HCT116 (cell line): ENCODE measurements at regions not wholly inside any gene's neighbourhood (a gene's known extent, or its start where the extent isn't known, plus 50 kb on each side); places are given as distances from the start of the nearest gene placed in this dataset.

Source experiments
- ATAC-seq: fragments of 200-7000 bp; cut with Tn5 transposase; 2 replicates; pipeline ENCODE4 v1.9.1; 2020; ENCODE audit warnings: mild to moderate bottlenecking, moderate library complexity
- BruUV-seq: library from RNA; stranded (reverse); fragments of 400-500 nt; replicated peaks from 2 replicates; lab custom pipeline; 2021; lab: Mats Ljungman, UMichigan
- CTCF ChIA-PET: fragments of 300-600 bp; sonication (Branson Sonifier 250); formaldehyde crosslinking; loops from one replicate; lab custom pipeline; 2021; ENCODE audit warnings: antibody characterized with exemption; lab: Charles Lee
- POLR2A ChIA-PET: fragments of 300-600, 350-600 bp; sonication (Branson Sonifier 250); formaldehyde crosslinking; loops from one replicate; lab custom pipeline; 2021; ENCODE audit warnings: antibody characterized with exemption; lab: Charles Lee
- RAD21 ChIA-PET, 2 experiments: fragments of 300-600 bp; sonication (Branson Sonifier 250); formaldehyde crosslinking; loops; one replicate each; lab custom pipeline; 2023; ENCODE audit warnings: low total read pairs in 2 of 2; ENCODE audit not compliant: uncharacterized antibody in 2 of 2, unreplicated experiment in 2 of 2, low non-redundant PET in 1 of 2; lab: Charles Lee
- DNase-seq: peaks from one replicate; pipeline ENCODE4 v3.0.0-alpha.2; 2010; ENCODE audit warnings: low read depth, low spot score
- H2AFZ ChIP-seq: fragments of 200-600 bp; shearing (Covaris generic), sonication (generic); 2 replicates; pipeline ENCODE4 v1.6.1; 2017; ENCODE audit warnings: low read depth, mixed run types, mixed read lengths, antibody characterized with exemption, low read length; ENCODE audit not compliant: poor library complexity, severe bottlenecking
- H3K27ac ChIP-seq: 2 replicates; pipeline ENCODE4 v1.5.1; 2012; ENCODE audit warnings: low read depth, low read length
- H3K27me3 ChIP-seq: fragments of 200-600 bp; sonication (generic); 2 replicates; pipeline ENCODE4 v1.6.1; 2016; ENCODE audit warnings: mixed run types, low read length, mixed read lengths; ENCODE audit not compliant: insufficient read depth
- H3K36me3 ChIP-seq, 2 experiments: fragments of 200-500 bp in 1 of 2; fragments of 200-600 bp in 1 of 2; sonication (Bioruptor generic) in 1 of 2; sonication (generic) in 1 of 2; 2 replicates each; pipeline versions ENCODE4 v1.5.1 to v1.6.1; 2014 to 2016; ENCODE audit warnings: low read length in 2 of 2, inconsistent platforms in 1 of 2, mixed read lengths in 1 of 2, mixed run types in 1 of 2; ENCODE audit not compliant: insufficient read depth in 2 of 2, control insufficient read depth in 1 of 2
- H3K4me1 ChIP-seq, 2 experiments: fragments of 200-600 bp in 1 of 2; sonication (generic) in 1 of 2; 2 replicates each; pipeline versions ENCODE4 v1.5.1 to v1.6.1; 2012 to 2017; ENCODE audit warnings: low read length in 2 of 2, inconsistent platforms in 1 of 2, mild to moderate bottlenecking in 1 of 2, mixed read lengths in 1 of 2, mixed run types in 1 of 2, moderate library complexity in 1 of 2; ENCODE audit not compliant: insufficient read depth in 2 of 2, control insufficient read depth in 1 of 2
- H3K4me2 ChIP-seq: fragments of 200-600 bp; sonication (generic); 2 replicates; pipeline ENCODE4 v1.6.1; 2017; ENCODE audit warnings: mixed run types, low read length, mixed read lengths
- H3K4me3 ChIP-seq, 2 experiments: fragments of 200-600 bp in 1 of 2; sonication (generic) in 1 of 2; replicated peaks in 1 of 2; 2 replicates each; pipeline ENCODE4 v1.5.1; 2011 to 2016; ENCODE audit warnings: low read length in 2 of 2, control low read depth in 1 of 2, low read depth in 1 of 2, mild to moderate bottlenecking in 1 of 2, mixed read lengths in 1 of 2, mixed run types in 1 of 2
- H3K79me2 ChIP-seq: fragments of 200-600 bp; sonication (generic); 2 replicates; pipeline ENCODE4 v1.6.1; 2017; ENCODE audit warnings: mild to moderate bottlenecking, mixed run types, low read length, moderate library complexity, mixed read lengths; ENCODE audit not compliant: insufficient read depth
- H3K9ac ChIP-seq: fragments of 200-600 bp; sonication (generic); 2 replicates; pipeline ENCODE4 v1.6.1; 2016; ENCODE audit warnings: low read length, mixed read lengths
- H3K9me2 ChIP-seq: fragments of 200-600 bp; sonication (generic), shearing (Covaris generic); 2 replicates; pipeline ENCODE4 v1.6.1; 2017; ENCODE audit warnings: mixed run types, mild to moderate bottlenecking, moderate library complexity; ENCODE audit not compliant: insufficient read depth
- H3K9me3 ChIP-seq, 2 experiments: fragments of 200-500 bp in 1 of 2; fragments of 200-600 bp in 1 of 2; sonication (Bioruptor generic) in 1 of 2; sonication (generic) in 1 of 2; 2 replicates each; pipeline ENCODE4 v1.6.1; 2014 to 2017; ENCODE audit warnings: low read length in 2 of 2, mixed read lengths in 2 of 2, inconsistent platforms in 1 of 2, low read depth in 1 of 2, mild to moderate bottlenecking in 1 of 2, mixed run types in 1 of 2, moderate library complexity in 1 of 2; ENCODE audit not compliant: control insufficient read depth in 1 of 2, insufficient read depth in 1 of 2
- H4K20me1 ChIP-seq: fragments of 200-600 bp; sonication (generic), shearing (Covaris generic); 2 replicates; pipeline ENCODE4 v1.6.1; 2017; ENCODE audit warnings: mixed run types, mild to moderate bottlenecking, moderate library complexity; ENCODE audit not compliant: insufficient read depth
- CEBPB ChIP-seq: IDR thresholded peaks from 2 replicates; pipeline ENCODE4 v1.6.1; 2012; ENCODE audit warnings: low read depth
- EZH2 ChIP-seq: fragments of 200-600 bp; sonication (generic); IDR thresholded peaks from 2 replicates; pipeline ENCODE4 v1.6.1; 2017; ENCODE audit warnings: antibody characterized with exemption, mixed run types
- EZH2phosphoT487 ChIP-seq: fragments of 200-600 bp; IDR thresholded peaks from 2 replicates; pipeline ENCODE4 v1.6.1; 2018; ENCODE audit warnings: antibody characterized with exemption, borderline replicate concordance
- FOSL1 ChIP-seq: IDR thresholded peaks from 2 replicates; pipeline ENCODE4 v1.6.1; 2012; ENCODE audit warnings: low read depth
- JUND ChIP-seq: IDR thresholded peaks from 2 replicates; pipeline ENCODE4 v1.6.1; 2012
- MAX ChIP-seq: IDR thresholded peaks from 2 replicates; pipeline ENCODE4 v1.6.1; 2012
- POLR2AphosphoS5 ChIP-seq: IDR thresholded peaks from 2 replicates; pipeline ENCODE4 v1.6.1; 2011; ENCODE audit warnings: mild to moderate bottlenecking, low read depth, low read length, moderate library complexity
- SP1 ChIP-seq: IDR thresholded peaks from 2 replicates; pipeline ENCODE4 v1.6.1; 2012; ENCODE audit warnings: low read depth
- SRF ChIP-seq: IDR thresholded peaks from 2 replicates; pipeline ENCODE4 v1.6.1; 2012; ENCODE audit warnings: low read depth
- TCF7L2 ChIP-seq: IDR thresholded peaks from 2 replicates; pipeline ENCODE4 v1.7.0; 2011; ENCODE audit warnings: borderline replicate concordance, inconsistent platforms; ENCODE audit not compliant: insufficient read depth, insufficient read length; ENCODE audit errors: extremely low read depth
- intact Hi-C: fragments of 100-400 bp; cut with micrococcal nuclease; formaldehyde crosslinking; loops from 2 replicates; pipeline ENCODE4 v1.10.0; 2022
- TF ChIP-seq, protein P1 (sequence below): IDR thresholded peaks from 2 replicates; pipeline ENCODE4 v1.6.1; 2012
- TF ChIP-seq, protein P2 (sequence below), 3 experiments: fragments of 200-600 bp in 1 of 3; sonication (generic) in 1 of 3; IDR thresholded peaks in 2 of 3; conservative IDR thresholded peaks in 1 of 3; 2 replicates each; pipeline ENCODE4 v1.5.1; 2012 to 2017; ENCODE audit warnings: low read depth in 2 of 3, low read length in 2 of 3, antibody characterized with exemption in 1 of 3, borderline replicate concordance in 1 of 3, control low read depth in 1 of 3, mild to moderate bottlenecking in 1 of 3, mixed read lengths in 1 of 3, mixed run types in 1 of 3, moderate library complexity in 1 of 3; ENCODE audit not compliant: insufficient read depth in 1 of 3
- TF ChIP-seq, protein P3 (sequence below): IDR thresholded peaks from 2 replicates; pipeline ENCODE4 v1.6.1; 2011; ENCODE audit warnings: mild to moderate bottlenecking, low read length, moderate library complexity; ENCODE audit not compliant: insufficient replicate concordance; ENCODE audit errors: extremely low read depth

DNA sequence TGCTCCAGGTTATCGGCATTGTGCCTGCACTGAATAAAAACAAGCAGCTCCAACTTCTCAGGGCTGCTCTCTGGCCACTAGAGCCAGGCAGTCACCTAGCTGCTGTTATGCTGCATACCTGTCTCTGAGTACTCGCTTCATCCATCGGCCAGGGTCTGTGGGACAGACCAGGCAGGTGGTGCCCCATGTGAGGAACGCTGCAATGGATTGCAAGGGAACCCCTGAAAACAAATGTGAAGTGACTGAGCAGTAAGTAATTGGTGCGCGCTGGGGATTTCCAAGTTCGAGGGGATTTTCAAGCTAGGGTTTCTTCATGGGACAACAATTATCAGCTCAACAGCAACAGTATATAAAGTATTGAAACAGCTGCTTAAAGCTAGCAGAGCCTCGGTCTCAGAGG lies 965.3 kb downstream of the AACS start:
- CTCF ChIA-PET, result no interaction called here
- no peak for DNase-seq
- H3K36me3 ChIP-seq, result no peaks in the 10 kb centered on the region
- H4K20me1 ChIP-seq, result no peaks in the 10 kb centered on the region
- no peaks in the 10 kb centered on the region for H3K27me3 ChIP-seq
- H3K4me3 ChIP-seq, result no peak overlapping the region
- H3K79me2 ChIP-seq, result no peaks in the 10 kb centered on the region
- intact Hi-C loops, result no loop called here
- no peak for ATAC-seq
- no peaks in the 10 kb centered on the region for H3K9me2 ChIP-seq
- peaks cover 0 to 6% of the 10 kb centered on the region in 2 experiments; a peak in 2 of 4 replicates for H3K9me3 ChIP-seq
- no peak overlapping the region for H2AFZ ChIP-seq
- H3K27ac ChIP-seq, result no peak overlapping the region
- no peak overlapping the region for H3K9ac ChIP-seq
- RAD21 ChIA-PET, result no interaction called here
- TF ChIP-seq SRF (no peak), POLR2AphosphoS5 (no peak), SP1 (no peak), EZH2 (no peak)
- TF ChIP-seq, protein P1, sequence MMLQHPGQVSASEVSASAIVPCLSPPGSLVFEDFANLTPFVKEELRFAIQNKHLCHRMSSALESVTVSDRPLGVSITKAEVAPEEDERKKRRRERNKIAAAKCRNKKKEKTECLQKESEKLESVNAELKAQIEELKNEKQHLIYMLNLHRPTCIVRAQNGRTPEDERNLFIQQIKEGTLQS, result no peak
- TF ChIP-seq, all 23 proteins: peak for 0
- Histone ChIP-seq H3K4me1 (no peaks in the 10 kb centered on the region), H3K4me2 (no peak overlapping the region)
- no TSS peak for BruUV-seq
- POLR2A ChIA-PET, result no interaction called here

GRCh38 chr12:126033751-126034150 lies 968.5 kb downstream of the AACS start:
- RAD21 ChIA-PET, result no interaction called here
- Histone ChIP-seq H3K79me2 (no peaks in the 10 kb centered on the region), H4K20me1 (no peaks in the 10 kb centered on the region), H3K27me3 (no peaks in the 10 kb centered on the region), H3K4me3 (no peak overlapping the region), H3K9me3 (no peaks in the 10 kb centered on the region; a peak in 2 of 4 replicates), H3K36me3 (no peaks in the 10 kb centered on the region), H2AFZ (no peak overlapping the region), H3K9me2 (no peaks in the 10 kb centered on the region), H3K4me1 (no peaks in the 10 kb centered on the region), H3K4me2 (no peak overlapping the region), H3K9ac (no peak overlapping the region), H3K27ac (no peak overlapping the region)
- CTCF ChIA-PET, result no interaction called here
- no TSS peak for BruUV-seq
- DNase-seq (no peak), ATAC-seq (no peak)
- intact Hi-C loops, result no loop called here
- POLR2A ChIA-PET, result no interaction called here
- TF ChIP-seq, protein P1, result no peak
- TF ChIP-seq EZH2phosphoT487 (no peak), TCF7L2 (no peak), SRF (no peak), SP1 (no peak), MAX (no peak), POLR2AphosphoS5 (no peak), CEBPB (no peak), EZH2 (no peak), JUND (no peak), FOSL1 (no peak)
- TF ChIP-seq, protein P2, sequence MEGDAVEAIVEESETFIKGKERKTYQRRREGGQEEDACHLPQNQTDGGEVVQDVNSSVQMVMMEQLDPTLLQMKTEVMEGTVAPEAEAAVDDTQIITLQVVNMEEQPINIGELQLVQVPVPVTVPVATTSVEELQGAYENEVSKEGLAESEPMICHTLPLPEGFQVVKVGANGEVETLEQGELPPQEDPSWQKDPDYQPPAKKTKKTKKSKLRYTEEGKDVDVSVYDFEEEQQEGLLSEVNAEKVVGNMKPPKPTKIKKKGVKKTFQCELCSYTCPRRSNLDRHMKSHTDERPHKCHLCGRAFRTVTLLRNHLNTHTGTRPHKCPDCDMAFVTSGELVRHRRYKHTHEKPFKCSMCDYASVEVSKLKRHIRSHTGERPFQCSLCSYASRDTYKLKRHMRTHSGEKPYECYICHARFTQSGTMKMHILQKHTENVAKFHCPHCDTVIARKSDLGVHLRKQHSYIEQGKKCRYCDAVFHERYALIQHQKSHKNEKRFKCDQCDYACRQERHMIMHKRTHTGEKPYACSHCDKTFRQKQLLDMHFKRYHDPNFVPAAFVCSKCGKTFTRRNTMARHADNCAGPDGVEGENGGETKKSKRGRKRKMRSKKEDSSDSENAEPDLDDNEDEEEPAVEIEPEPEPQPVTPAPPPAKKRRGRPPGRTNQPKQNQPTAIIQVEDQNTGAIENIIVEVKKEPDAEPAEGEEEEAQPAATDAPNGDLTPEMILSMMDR (IDR thresholded peaks at IDR 0.05 in 2 of 3, conservative IDR thresholded peaks at IDR 0.05 in 1 of 3; ENCODE audit: borderline replicate concordance in 1 of 3, insufficient read depth in 1 of 3, low read depth in 2 of 3, low read length in 2 of 3), result no peak
- TF ChIP-seq, protein P3, sequence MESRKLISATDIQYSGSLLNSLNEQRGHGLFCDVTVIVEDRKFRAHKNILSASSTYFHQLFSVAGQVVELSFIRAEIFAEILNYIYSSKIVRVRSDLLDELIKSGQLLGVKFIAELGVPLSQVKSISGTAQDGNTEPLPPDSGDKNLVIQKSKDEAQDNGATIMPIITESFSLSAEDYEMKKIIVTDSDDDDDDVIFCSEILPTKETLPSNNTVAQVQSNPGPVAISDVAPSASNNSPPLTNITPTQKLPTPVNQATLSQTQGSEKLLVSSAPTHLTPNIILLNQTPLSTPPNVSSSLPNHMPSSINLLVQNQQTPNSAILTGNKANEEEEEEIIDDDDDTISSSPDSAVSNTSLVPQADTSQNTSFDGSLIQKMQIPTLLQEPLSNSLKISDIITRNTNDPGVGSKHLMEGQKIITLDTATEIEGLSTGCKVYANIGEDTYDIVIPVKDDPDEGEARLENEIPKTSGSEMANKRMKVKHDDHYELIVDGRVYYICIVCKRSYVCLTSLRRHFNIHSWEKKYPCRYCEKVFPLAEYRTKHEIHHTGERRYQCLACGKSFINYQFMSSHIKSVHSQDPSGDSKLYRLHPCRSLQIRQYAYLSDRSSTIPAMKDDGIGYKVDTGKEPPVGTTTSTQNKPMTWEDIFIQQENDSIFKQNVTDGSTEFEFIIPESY, result no peak
